IMR-90 (cell line): ENCODE measurements at regions not wholly inside any gene's neighbourhood (a gene's known extent, or its start where the extent isn't known, plus 50 kb on each side); places are given as distances from the start of the nearest gene placed in this dataset.

Experiments
- CEBPB ChIP-seq: IDR thresholded peaks from 2 replicates; pipeline ENCODE4 v1.6.1; 2012; ENCODE audit warnings: low read depth, low read length, improper control_type of control experiment
- CTCF ChIP-seq: conservative IDR thresholded peaks from 2 replicates; pipeline ENCODE4 v1.5.1; 2012; ENCODE audit warnings: mild to moderate bottlenecking, low read depth, low read length, improper control_type of control experiment
- MAFK ChIP-seq: IDR thresholded peaks from 2 replicates; pipeline ENCODE4 v1.6.1; 2012; ENCODE audit warnings: low read depth, low read length, improper control_type of control experiment
- POLR2A ChIP-seq: IDR thresholded peaks from 2 replicates; pipeline ENCODE4 v1.6.1; 2012; ENCODE audit warnings: mild to moderate bottlenecking, low read depth, low read length
- RAD21 ChIP-seq: IDR thresholded peaks from 2 replicates; pipeline ENCODE4 v1.6.1; 2012; ENCODE audit warnings: low read length, improper control_type of control experiment

- TF ChIP-seq RAD21 (no peak), CTCF (no peak), MAFK (no peak), POLR2A (no peak), CEBPB (no peak)
Measured at GRCh38 chr6:66086532-66086931, 379.5 kb upstream of the EYS start.
